WTC11 (cell line): ENCODE measurements at regions not wholly inside any gene's neighbourhood (a gene's known extent, or its start where the extent isn't known, plus 50 kb on each side); places are given as distances from the start of the nearest gene placed in this dataset.

Experiments used
- ATAC-seq: fragments of 200-7000 bp; cut with Tn5 transposase; 2 replicates; pipeline ENCODE4 v1.10.0; 2021; ENCODE audit warnings: mild to moderate bottlenecking, moderate library complexity
- CTCF ChIA-PET: fragments of 300-600 bp; sonication (Branson Sonifier 250); formaldehyde crosslinking; loops from one replicate; lab custom pipeline; 2021; ENCODE audit warnings: antibody characterized with exemption; lab: Charles Lee
- POLR2A ChIA-PET: fragments of 350-600 bp; sonication (Branson Sonifier 250); formaldehyde crosslinking; loops from one replicate; lab custom pipeline; 2021; ENCODE audit warnings: antibody characterized with exemption; lab: Charles Lee
- DNase-seq: peaks from one replicate; pipeline ENCODE4 v3.0.0; 2021; ENCODE audit warnings: low spot score
- H3K27ac Mint-ChIP-seq: 2 replicates; pipeline ENCODE4 v1.8.0; 2021; ENCODE audit warnings: mixed read lengths
- H3K27me3 Mint-ChIP-seq: 2 replicates; pipeline ENCODE4 v1.8.0; 2021; ENCODE audit warnings: low read depth, mild to moderate bottlenecking, moderate library complexity, mixed read lengths
- H3K36me3 Mint-ChIP-seq: 2 replicates; pipeline ENCODE4 v1.8.0; 2021; ENCODE audit warnings: mixed read lengths
- H3K4me1 Mint-ChIP-seq: 2 replicates; pipeline ENCODE4 v1.8.0; 2022; ENCODE audit warnings: mixed read lengths
- H3K4me3 Mint-ChIP-seq: 2 replicates; pipeline ENCODE4 v1.8.0; 2021; ENCODE audit warnings: mild to moderate bottlenecking, moderate library complexity, mixed read lengths
- H3K9me3 Mint-ChIP-seq: 2 replicates; pipeline ENCODE4 v1.8.0; 2021; ENCODE audit warnings: mixed read lengths
- CREB1 ChIP-seq: sonication (generic); formaldehyde crosslinking; IDR thresholded peaks from 2 replicates; pipeline ENCODE4 v1.8.0; 2023; ENCODE audit warnings: mild to moderate bottlenecking, missing genetic modification reagents
- GABPB1 ChIP-seq: sonication (generic); formaldehyde crosslinking; IDR thresholded peaks from 2 replicates; pipeline ENCODE4 v1.8.1; 2023; ENCODE audit warnings: mild to moderate bottlenecking, missing genetic modification reagents
- GRHL2 ChIP-seq: fragments of 250-450 bp; sonication (Bioruptor Pico); IDR thresholded peaks from 2 replicates; pipeline ENCODE4 v1.8.0; 2022; ENCODE audit warnings: mild to moderate bottlenecking, moderate library complexity; ENCODE audit not compliant: insufficient replicate concordance, severe bottlenecking
- HMGA2 ChIP-seq: fragments of 250-450 bp; sonication (Bioruptor Pico); IDR thresholded peaks from 2 replicates; pipeline ENCODE4 v1.4.0; 2021; ENCODE audit warnings: mild to moderate bottlenecking, moderate library complexity
- JAZF1 ChIP-seq: fragments of 250-450 bp; sonication (Bioruptor Pico); IDR thresholded peaks from 2 replicates; pipeline ENCODE4 v1.9.0; 2021; ENCODE audit warnings: moderate library complexity, mild to moderate bottlenecking, inconsistent platforms
- NFYB ChIP-seq: sonication (generic); formaldehyde crosslinking; conservative IDR thresholded peaks from 2 replicates; pipeline ENCODE4 v1.8.0; 2022; ENCODE audit warnings: low read depth, missing genetic modification reagents
- PRRX2 ChIP-seq: fragments of 250-450 bp; sonication (Bioruptor Pico); IDR thresholded peaks from 2 replicates; pipeline ENCODE4 v1.8.0; 2021; ENCODE audit warnings: mild to moderate bottlenecking
- RELA ChIP-seq: sonication (generic); formaldehyde crosslinking; IDR thresholded peaks from 2 replicates; pipeline ENCODE4 v1.8.1; 2022; ENCODE audit warnings: missing genetic modification reagents, mild to moderate bottlenecking, borderline replicate concordance
- SMAD3 ChIP-seq: sonication (generic); formaldehyde crosslinking; IDR thresholded peaks from 2 replicates; pipeline ENCODE4 v1.8.0; 2022; ENCODE audit warnings: missing genetic modification reagents, mild to moderate bottlenecking, borderline replicate concordance
- TP53 ChIP-seq: sonication (generic); formaldehyde crosslinking; IDR thresholded peaks from 2 replicates; pipeline ENCODE4 v1.8.1; 2023; ENCODE audit warnings: mild to moderate bottlenecking, missing genetic modification reagents
- ZNF263 ChIP-seq: sonication (generic); formaldehyde crosslinking; IDR thresholded peaks from 2 replicates; pipeline ENCODE4 v1.8.1; 2022; ENCODE audit warnings: low read depth, mild to moderate bottlenecking, moderate library complexity, missing genetic modification reagents
- ZNF317 ChIP-seq: sonication (generic); formaldehyde crosslinking; IDR thresholded peaks from 2 replicates; pipeline ENCODE4 v1.8.1; 2023; ENCODE audit warnings: low read depth, mild to moderate bottlenecking, moderate library complexity, missing genetic modification reagents, borderline replicate concordance
- ZNF416 ChIP-seq: fragments of 250-450 bp; sonication (Bioruptor Pico); IDR thresholded peaks from 2 replicates; pipeline ENCODE4 v1.9.0; 2021; ENCODE audit warnings: mild to moderate bottlenecking, inconsistent platforms
- ZNF671 ChIP-seq: fragments of 250-450 bp; sonication (Bioruptor Pico); IDR thresholded peaks from 2 replicates; pipeline ENCODE4 v1.8.0; 2021; ENCODE audit warnings: mild to moderate bottlenecking
- TF ChIP-seq, protein P1 (sequence below): sonication (generic); formaldehyde crosslinking; IDR thresholded peaks from 2 replicates; pipeline ENCODE4 v1.8.0; 2022; ENCODE audit warnings: missing genetic modification reagents
- TF ChIP-seq, protein P2 (sequence below): fragments of 250-450 bp; sonication (Bioruptor Pico); IDR thresholded peaks from 2 replicates; pipeline ENCODE4 v1.9.0; 2021; ENCODE audit warnings: mild to moderate bottlenecking
- TF ChIP-seq, protein P3 (sequence below): sonication (generic); formaldehyde crosslinking; IDR thresholded peaks from 2 replicates; pipeline ENCODE4 v1.8.1; 2023; ENCODE audit warnings: mild to moderate bottlenecking, missing genetic modification reagents
- TF ChIP-seq, protein P4 (sequence below): sonication (generic); formaldehyde crosslinking; conservative IDR thresholded peaks from 2 replicates; pipeline ENCODE4 v1.8.1; 2022; ENCODE audit warnings: mild to moderate bottlenecking, missing genetic modification reagents
- TF ChIP-seq, protein P5 (sequence below): sonication (generic); formaldehyde crosslinking; IDR thresholded peaks from 2 replicates; pipeline ENCODE4 v1.8.0; 2022; ENCODE audit warnings: mild to moderate bottlenecking, missing genetic modification reagents
- TF ChIP-seq, protein P6 (sequence below): sonication (generic); formaldehyde crosslinking; IDR thresholded peaks from 2 replicates; pipeline ENCODE4 v1.8.0; 2023; ENCODE audit warnings: mild to moderate bottlenecking, missing genetic modification reagents

DNA sequence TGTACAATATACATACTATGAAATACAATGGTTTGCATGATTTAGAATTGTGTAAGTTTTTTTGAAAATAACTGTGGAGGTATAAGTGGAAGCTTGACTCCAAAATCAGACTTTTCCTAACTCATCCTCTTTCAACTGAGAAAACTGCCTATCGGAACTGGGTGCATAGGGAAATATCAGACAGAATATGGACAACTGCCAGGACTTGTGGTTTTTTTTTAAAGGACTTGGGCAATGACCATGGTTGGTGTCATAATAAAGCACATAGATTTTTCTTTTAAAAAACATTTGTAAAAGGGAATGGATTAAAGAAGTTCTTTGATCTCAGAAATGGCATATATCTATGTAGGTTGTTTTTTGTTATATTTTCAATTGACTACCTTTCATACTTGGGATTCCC is 53.3 kb upstream of the LRRK2 start (continued):
- TF ChIP-seq RELA (CRISPR knock-in tag), result no peak
- TF ChIP-seq, protein P1, sequence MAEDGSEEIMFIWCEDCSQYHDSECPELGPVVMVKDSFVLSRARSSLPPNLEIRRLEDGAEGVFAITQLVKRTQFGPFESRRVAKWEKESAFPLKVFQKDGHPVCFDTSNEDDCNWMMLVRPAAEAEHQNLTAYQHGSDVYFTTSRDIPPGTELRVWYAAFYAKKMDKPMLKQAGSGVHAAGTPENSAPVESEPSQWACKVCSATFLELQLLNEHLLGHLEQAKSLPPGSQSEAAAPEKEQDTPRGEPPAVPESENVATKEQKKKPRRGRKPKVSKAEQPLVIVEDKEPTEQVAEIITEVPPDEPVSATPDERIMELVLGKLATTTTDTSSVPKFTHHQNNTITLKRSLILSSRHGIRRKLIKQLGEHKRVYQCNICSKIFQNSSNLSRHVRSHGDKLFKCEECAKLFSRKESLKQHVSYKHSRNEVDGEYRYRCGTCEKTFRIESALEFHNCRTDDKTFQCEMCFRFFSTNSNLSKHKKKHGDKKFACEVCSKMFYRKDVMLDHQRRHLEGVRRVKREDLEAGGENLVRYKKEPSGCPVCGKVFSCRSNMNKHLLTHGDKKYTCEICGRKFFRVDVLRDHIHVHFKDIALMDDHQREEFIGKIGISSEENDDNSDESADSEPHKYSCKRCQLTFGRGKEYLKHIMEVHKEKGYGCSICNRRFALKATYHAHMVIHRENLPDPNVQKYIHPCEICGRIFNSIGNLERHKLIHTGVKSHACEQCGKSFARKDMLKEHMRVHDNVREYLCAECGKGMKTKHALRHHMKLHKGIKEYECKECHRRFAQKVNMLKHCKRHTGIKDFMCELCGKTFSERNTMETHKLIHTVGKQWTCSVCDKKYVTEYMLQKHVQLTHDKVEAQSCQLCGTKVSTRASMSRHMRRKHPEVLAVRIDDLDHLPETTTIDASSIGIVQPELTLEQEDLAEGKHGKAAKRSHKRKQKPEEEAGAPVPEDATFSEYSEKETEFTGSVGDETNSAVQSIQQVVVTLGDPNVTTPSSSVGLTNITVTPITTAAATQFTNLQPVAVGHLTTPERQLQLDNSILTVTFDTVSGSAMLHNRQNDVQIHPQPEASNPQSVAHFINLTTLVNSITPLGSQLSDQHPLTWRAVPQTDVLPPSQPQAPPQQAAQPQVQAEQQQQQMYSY (CRISPR knock-in tag), result no peak

DNA sequence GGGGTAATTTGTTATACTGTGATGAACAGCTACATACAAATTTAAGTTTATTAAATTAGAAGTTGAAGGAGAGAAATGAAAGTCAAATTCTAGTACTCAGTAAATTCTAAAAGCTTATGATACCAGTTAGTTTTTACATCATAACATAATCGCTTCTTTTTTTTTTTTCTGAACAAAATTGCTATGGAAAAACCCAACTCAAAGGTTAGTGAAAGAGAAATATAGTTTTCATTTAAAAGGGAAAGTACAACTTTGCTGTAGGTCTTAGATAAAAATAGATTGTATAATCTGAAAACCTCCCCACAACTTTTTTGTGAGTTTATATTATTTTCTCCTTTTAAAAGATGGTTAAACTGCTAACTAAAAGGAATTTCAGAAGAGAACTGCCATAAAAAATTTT is 53.7 kb upstream of the LRRK2 start:
- no peak for DNase-seq
- no peak for TF ChIP-seq PRRX2 (CRISPR knock-in tag)
- TF ChIP-seq GABPB1, result no peak
- TF ChIP-seq, protein P2, sequence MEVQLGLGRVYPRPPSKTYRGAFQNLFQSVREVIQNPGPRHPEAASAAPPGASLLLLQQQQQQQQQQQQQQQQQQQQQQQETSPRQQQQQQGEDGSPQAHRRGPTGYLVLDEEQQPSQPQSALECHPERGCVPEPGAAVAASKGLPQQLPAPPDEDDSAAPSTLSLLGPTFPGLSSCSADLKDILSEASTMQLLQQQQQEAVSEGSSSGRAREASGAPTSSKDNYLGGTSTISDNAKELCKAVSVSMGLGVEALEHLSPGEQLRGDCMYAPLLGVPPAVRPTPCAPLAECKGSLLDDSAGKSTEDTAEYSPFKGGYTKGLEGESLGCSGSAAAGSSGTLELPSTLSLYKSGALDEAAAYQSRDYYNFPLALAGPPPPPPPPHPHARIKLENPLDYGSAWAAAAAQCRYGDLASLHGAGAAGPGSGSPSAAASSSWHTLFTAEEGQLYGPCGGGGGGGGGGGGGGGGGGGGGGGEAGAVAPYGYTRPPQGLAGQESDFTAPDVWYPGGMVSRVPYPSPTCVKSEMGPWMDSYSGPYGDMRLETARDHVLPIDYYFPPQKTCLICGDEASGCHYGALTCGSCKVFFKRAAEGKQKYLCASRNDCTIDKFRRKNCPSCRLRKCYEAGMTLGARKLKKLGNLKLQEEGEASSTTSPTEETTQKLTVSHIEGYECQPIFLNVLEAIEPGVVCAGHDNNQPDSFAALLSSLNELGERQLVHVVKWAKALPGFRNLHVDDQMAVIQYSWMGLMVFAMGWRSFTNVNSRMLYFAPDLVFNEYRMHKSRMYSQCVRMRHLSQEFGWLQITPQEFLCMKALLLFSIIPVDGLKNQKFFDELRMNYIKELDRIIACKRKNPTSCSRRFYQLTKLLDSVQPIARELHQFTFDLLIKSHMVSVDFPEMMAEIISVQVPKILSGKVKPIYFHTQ (CRISPR knock-in tag), result no peak
- no peak for TF ChIP-seq GRHL2 (CRISPR knock-in tag)
- TF ChIP-seq, protein P3, sequence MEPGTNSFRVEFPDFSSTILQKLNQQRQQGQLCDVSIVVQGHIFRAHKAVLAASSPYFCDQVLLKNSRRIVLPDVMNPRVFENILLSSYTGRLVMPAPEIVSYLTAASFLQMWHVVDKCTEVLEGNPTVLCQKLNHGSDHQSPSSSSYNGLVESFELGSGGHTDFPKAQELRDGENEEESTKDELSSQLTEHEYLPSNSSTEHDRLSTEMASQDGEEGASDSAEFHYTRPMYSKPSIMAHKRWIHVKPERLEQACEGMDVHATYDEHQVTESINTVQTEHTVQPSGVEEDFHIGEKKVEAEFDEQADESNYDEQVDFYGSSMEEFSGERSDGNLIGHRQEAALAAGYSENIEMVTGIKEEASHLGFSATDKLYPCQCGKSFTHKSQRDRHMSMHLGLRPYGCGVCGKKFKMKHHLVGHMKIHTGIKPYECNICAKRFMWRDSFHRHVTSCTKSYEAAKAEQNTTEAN (CRISPR knock-in tag), result no peak
- TF ChIP-seq, protein P4, sequence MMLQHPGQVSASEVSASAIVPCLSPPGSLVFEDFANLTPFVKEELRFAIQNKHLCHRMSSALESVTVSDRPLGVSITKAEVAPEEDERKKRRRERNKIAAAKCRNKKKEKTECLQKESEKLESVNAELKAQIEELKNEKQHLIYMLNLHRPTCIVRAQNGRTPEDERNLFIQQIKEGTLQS (CRISPR knock-in tag), result no peak
- TF ChIP-seq HMGA2 (CRISPR knock-in tag), result no peak
- TF ChIP-seq CREB1, result no peak
- no peak for TF ChIP-seq ZNF317
- TF ChIP-seq, protein P5, sequence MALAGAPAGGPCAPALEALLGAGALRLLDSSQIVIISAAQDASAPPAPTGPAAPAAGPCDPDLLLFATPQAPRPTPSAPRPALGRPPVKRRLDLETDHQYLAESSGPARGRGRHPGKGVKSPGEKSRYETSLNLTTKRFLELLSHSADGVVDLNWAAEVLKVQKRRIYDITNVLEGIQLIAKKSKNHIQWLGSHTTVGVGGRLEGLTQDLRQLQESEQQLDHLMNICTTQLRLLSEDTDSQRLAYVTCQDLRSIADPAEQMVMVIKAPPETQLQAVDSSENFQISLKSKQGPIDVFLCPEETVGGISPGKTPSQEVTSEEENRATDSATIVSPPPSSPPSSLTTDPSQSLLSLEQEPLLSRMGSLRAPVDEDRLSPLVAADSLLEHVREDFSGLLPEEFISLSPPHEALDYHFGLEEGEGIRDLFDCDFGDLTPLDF (CRISPR knock-in tag), result no peak
- Mint-ChIP-seq H3K4me3 (no peak overlapping the region), H3K9me3 (peaks cover 55% of the 10 kb centered on the region), H3K4me1 (no peaks in the 10 kb centered on the region), H3K27ac (no peak overlapping the region), H3K36me3 (peaks cover 6% of the 10 kb centered on the region; the same call in 1 of the 2 replicates), H3K27me3 (no peaks in the 10 kb centered on the region)
- POLR2A ChIA-PET, result no interaction called here
- ATAC-seq, result no peak
- CTCF ChIA-PET, result no interaction called here

DNA sequence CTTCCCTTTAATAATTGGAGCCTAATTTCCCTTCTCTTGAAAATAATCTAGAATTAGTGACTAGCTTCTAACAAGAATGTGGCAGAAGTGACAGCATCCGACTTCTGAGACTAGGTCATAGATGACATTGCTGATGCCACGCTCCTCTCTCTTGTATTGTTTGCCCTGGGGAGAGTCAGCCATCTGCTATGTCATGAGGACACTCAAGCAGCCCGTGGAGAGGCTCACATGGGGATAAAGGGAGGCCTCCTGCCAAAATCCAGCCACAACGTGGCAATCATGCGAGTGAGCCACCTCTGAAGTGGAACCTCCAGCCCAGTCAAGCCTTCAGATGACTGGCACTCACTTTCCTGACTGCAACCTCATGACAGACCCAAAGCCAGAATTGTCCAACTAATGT is 54.2 kb upstream of the LRRK2 start:
- H3K36me3 Mint-ChIP-seq, result peaks cover 9% of the 10 kb centered on the region
- ChIA-PET POLR2A (no interaction called here), CTCF (no interaction called here)
- TF ChIP-seq, protein P6, sequence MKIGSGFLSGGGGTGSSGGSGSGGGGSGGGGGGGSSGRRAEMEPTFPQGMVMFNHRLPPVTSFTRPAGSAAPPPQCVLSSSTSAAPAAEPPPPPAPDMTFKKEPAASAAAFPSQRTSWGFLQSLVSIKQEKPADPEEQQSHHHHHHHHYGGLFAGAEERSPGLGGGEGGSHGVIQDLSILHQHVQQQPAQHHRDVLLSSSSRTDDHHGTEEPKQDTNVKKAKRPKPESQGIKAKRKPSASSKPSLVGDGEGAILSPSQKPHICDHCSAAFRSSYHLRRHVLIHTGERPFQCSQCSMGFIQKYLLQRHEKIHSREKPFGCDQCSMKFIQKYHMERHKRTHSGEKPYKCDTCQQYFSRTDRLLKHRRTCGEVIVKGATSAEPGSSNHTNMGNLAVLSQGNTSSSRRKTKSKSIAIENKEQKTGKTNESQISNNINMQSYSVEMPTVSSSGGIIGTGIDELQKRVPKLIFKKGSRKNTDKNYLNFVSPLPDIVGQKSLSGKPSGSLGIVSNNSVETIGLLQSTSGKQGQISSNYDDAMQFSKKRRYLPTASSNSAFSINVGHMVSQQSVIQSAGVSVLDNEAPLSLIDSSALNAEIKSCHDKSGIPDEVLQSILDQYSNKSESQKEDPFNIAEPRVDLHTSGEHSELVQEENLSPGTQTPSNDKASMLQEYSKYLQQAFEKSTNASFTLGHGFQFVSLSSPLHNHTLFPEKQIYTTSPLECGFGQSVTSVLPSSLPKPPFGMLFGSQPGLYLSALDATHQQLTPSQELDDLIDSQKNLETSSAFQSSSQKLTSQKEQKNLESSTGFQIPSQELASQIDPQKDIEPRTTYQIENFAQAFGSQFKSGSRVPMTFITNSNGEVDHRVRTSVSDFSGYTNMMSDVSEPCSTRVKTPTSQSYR (CRISPR knock-in tag), result no peak
- TF ChIP-seq ZNF416 (CRISPR knock-in tag) (no peak), HMGA2 (CRISPR knock-in tag) (no peak), ZNF317 (no peak), JAZF1 (CRISPR knock-in tag) (no peak), ZNF263 (CRISPR knock-in tag) (no peak), NFYB (no peak), ZNF671 (CRISPR knock-in tag) (no peak), TP53 (CRISPR knock-in tag) (no peak), SMAD3 (CRISPR knock-in tag) (no peak)
- TF ChIP-seq, protein P5 (CRISPR knock-in tag), result no peak
- DNase-seq (no peak), ATAC-seq (no peak)
- no peak overlapping the region for H3K4me3 Mint-ChIP-seq
- peaks cover 55% of the 10 kb centered on the region for H3K9me3 Mint-ChIP-seq
- no peaks in the 10 kb centered on the region for H3K27me3 Mint-ChIP-seq
- no peak overlapping the region for H3K27ac Mint-ChIP-seq
- no peaks in the 10 kb centered on the region for H3K4me1 Mint-ChIP-seq
